Loucy (cell line): ENCODE measurements at regions not wholly inside any gene's neighbourhood (a gene's known extent, or its start where the extent isn't known, plus 50 kb on each side); places are given as distances from the start of the nearest gene placed in this dataset.

Experiments
- H2AFZ ChIP-seq: fragments of 200-600 bp; sonication (generic); 2 replicates; pipeline ENCODE4 v1.6.0; 2016; ENCODE audit warnings: antibody characterized with exemption, mild to moderate bottlenecking, low read length, moderate library complexity
- H3F3A ChIP-seq: fragments of 200-600 bp; 2 replicates; pipeline ENCODE4 v1.6.0; 2016; ENCODE audit warnings: antibody characterized with exemption, low read depth, mild to moderate bottlenecking
- H3K27me3 ChIP-seq: fragments of 200-600 bp; sonication (generic); 2 replicates; pipeline ENCODE4 v1.6.1; 2014; ENCODE audit warnings: low read length, mild to moderate bottlenecking; ENCODE audit not compliant: insufficient read depth, poor library complexity, severe bottlenecking
- H3K36me3 ChIP-seq: fragments of 200-600 bp; sonication (generic); 2 replicates; pipeline ENCODE4 v1.6.1; 2016; ENCODE audit warnings: low read length; ENCODE audit not compliant: insufficient read depth
- H3K4me1 ChIP-seq: fragments of 200-600 bp; sonication (generic); 2 replicates; pipeline ENCODE4 v1.5.1; 2014; ENCODE audit warnings: low read length, mild to moderate bottlenecking; ENCODE audit not compliant: insufficient read depth, poor library complexity, severe bottlenecking
- H3K4me2 ChIP-seq: fragments of 200-600 bp; sonication (generic); 2 replicates; pipeline ENCODE4 v1.6.0; 2014; ENCODE audit warnings: antibody characterized with exemption, low read length, low read depth, mild to moderate bottlenecking; ENCODE audit not compliant: poor library complexity, severe bottlenecking
- H3K4me3 ChIP-seq: fragments of 200-600 bp; sonication (generic); 2 replicates; pipeline ENCODE4 v1.5.1; 2014; ENCODE audit warnings: low read length, mild to moderate bottlenecking, mixed read lengths; ENCODE audit not compliant: poor library complexity, severe bottlenecking
- H3K79me2 ChIP-seq: fragments of 200-600 bp; sonication (generic); 2 replicates; pipeline ENCODE4 v1.6.1; 2014; ENCODE audit warnings: low read length; ENCODE audit not compliant: insufficient read depth
- H3K9ac ChIP-seq: fragments of 200-600 bp; sonication (generic); 2 replicates; pipeline ENCODE4 v1.6.0; 2014; ENCODE audit warnings: mild to moderate bottlenecking, low read depth, low read length, moderate library complexity; ENCODE audit not compliant: poor library complexity, severe bottlenecking
- H3K9me2 ChIP-seq: fragments of 200-600 bp; sonication (generic); replicated peaks from 2 replicates; pipeline ENCODE4 v1.6.1; 2016; ENCODE audit warnings: low read depth, low read length, mixed read lengths
- H3K9me3 ChIP-seq: fragments of 200-600 bp; sonication (generic); 2 replicates; pipeline ENCODE4 v1.6.1; 2014; ENCODE audit warnings: mild to moderate bottlenecking, antibody characterized with exemption, low read length, low read depth; ENCODE audit not compliant: insufficient read depth
- H4K20me1 ChIP-seq: fragments of 200-600 bp; sonication (generic); 2 replicates; pipeline ENCODE4 v1.6.0; 2014; ENCODE audit warnings: antibody characterized with exemption, low read length, mild to moderate bottlenecking; ENCODE audit not compliant: insufficient read depth, poor library complexity, severe bottlenecking
- CTCF ChIP-seq: fragments of 200-600 bp; sonication (generic); conservative IDR thresholded peaks from 2 replicates; pipeline ENCODE4 v1.5.1; 2014; ENCODE audit warnings: mild to moderate bottlenecking, antibody characterized with exemption, low read length
- EZH2phosphoT487 ChIP-seq: fragments of 200-600 bp; IDR thresholded peaks from 2 replicates; pipeline ENCODE4 v1.6.1; 2018; ENCODE audit warnings: antibody characterized with exemption, mild to moderate bottlenecking, moderate library complexity, borderline replicate concordance

GRCh38 chr10:89909752-89910151 is 208.4 kb downstream of the KIF20B start:
- Histone ChIP-seq H3K9me3 (no peaks in the 10 kb centered on the region), H2AFZ (no peak overlapping the region), H3K9me2 (no peaks in the 10 kb centered on the region), H4K20me1 (no peaks in the 10 kb centered on the region), H3K4me3 (no peak overlapping the region), H3F3A (no peaks in the 10 kb centered on the region), H3K79me2 (no peaks in the 10 kb centered on the region), H3K36me3 (no peaks in the 10 kb centered on the region), H3K4me2 (no peak overlapping the region), H3K9ac (no peak overlapping the region), H3K27me3 (no peaks in the 10 kb centered on the region), H3K4me1 (no peaks in the 10 kb centered on the region)
- TF ChIP-seq CTCF (no peak), EZH2phosphoT487 (no peak)

- no peaks in the 10 kb centered on the region for H3K9me3 ChIP-seq
- no peaks in the 10 kb centered on the region for H3F3A ChIP-seq
- no peak overlapping the region for H3K9ac ChIP-seq
- no peaks in the 10 kb centered on the region for H4K20me1 ChIP-seq
- no peaks in the 10 kb centered on the region for H3K36me3 ChIP-seq
- H3K4me3 ChIP-seq, result no peak overlapping the region
- H3K4me1 ChIP-seq, result no peaks in the 10 kb centered on the region
- H2AFZ ChIP-seq, result no peak overlapping the region
- H3K4me2 ChIP-seq, result no peak overlapping the region
- no peaks in the 10 kb centered on the region for H3K79me2 ChIP-seq
- no peaks in the 10 kb centered on the region for H3K27me3 ChIP-seq
- H3K9me2 ChIP-seq, result no peaks in the 10 kb centered on the region
- TF ChIP-seq CTCF (no peak), EZH2phosphoT487 (no peak)
These were observed 213.6 kb downstream of the KIF20B start for GRCh38 chr10:89915021-89915420.

- H3K9me3 ChIP-seq, result no peaks in the 10 kb centered on the region
- H3K4me3 ChIP-seq, result no peak overlapping the region
- no peaks in the 10 kb centered on the region for H3K9me2 ChIP-seq
- H3K9ac ChIP-seq, result no peak overlapping the region
- H2AFZ ChIP-seq, result no peak overlapping the region
- no peaks in the 10 kb centered on the region for H3K4me1 ChIP-seq
- H3K4me2 ChIP-seq, result no peak overlapping the region
- TF ChIP-seq EZH2phosphoT487, result no peak
- TF ChIP-seq CTCF, result no peak
- no peaks in the 10 kb centered on the region for H4K20me1 ChIP-seq
- H3K79me2 ChIP-seq, result no peaks in the 10 kb centered on the region
- H3F3A ChIP-seq, result no peaks in the 10 kb centered on the region
- no peaks in the 10 kb centered on the region for H3K27me3 ChIP-seq
- no peaks in the 10 kb centered on the region for H3K36me3 ChIP-seq
These were observed 214.6 kb downstream of the KIF20B start for GRCh38 chr10:89915968-89916367.
